ENCODE measurements at regions not wholly inside any gene's neighbourhood (a gene's known extent, or its start where the extent isn't known, plus 50 kb on each side); places are given as distances from the start of the nearest gene placed in this dataset.

DNA sequence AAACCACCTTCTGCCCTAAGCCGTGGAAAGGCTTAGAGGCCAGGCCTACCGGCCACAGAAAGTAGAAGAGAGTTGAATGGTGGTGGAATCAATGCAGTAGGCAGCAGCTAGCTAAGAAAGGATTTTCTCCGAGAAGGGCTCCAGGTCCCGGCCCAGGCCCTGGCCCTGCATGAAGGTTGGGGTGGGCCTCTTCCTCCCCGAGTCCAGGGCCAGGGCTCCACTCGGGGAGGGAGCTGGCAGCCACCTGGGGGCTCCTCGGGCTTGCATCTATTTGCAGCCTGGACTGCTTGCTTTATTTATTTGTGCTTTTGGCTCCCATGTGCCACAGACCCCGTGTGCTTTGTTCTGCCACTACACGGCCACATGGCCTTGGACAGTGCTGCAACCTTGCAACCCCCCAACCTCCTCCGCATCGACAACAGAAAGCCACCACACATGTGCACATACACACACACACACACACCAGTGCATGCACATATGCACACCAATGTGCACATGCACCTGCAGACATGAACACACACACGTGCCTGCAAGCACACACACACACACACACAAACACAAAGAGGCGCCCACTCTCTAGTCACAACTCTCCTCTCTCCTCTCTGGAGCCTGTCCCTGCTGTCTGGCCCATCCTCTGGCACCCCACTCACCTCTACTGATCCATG, 96.4 kb upstream of the TNRC6C start:
- DNase-seq (ENCODE audit: low read depth, low spot score), result no peak

DNA sequence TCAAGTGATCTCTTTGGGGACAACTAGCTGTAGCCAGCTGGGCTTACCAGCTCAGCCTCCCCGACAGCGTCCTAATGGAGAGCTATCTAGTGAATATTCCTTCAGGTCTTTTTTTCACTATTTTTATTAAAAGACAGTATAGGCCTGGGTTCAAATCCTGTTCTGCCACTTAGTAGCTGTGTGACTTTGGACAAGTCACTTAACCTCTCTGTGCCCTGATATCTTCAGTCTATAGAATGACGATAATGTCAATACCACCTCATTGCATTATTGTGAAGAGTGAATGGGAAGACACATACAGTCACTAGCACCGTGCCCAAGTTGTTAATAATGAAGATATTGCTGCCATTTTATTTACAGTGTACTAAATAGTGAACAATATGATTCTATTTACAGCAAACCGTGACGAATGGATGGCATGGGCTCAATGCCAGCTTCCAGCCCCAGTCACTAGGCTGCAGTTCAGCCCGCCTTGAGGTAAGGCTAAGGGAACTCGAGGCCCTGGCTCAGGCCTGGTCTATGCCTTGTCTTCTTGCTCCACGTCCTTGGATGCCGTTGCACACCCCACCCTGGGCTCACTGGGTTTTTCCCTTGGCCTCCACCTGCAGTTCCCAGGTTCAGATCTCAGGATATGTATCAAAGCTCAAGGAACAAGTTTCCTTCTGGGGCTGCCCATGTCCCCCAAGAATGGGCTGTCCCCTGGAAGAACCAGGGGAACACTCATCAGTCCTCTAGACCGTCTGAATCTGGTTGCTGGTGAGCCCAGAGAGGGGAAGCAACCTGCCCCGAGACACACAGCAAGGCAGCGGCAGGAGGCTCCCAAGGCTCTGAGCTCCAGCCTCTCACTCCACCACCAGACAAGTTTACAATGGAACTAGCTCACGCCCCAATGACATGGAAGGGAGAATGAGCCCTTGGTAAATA, 95.4 kb upstream of the TNRC6C start:
- DNase-seq (ENCODE audit: low read depth, low spot score), result no peak

DNA sequence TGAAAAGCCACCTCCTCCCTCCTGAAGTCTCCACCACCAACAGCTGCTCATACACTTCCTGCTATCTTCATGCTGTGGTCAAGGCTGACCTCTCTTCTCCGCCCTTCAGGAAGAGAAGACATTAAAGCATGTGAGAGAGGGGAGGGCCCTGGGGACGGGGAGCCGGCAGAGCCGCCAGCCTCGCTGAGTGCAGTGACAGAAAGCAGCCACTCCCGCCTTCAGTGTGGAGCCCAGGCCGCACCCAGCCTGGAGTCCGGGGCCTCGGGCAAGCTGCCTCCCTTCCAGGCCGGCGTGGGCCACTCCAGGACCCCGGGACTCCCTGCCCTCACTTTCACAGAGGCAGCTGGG, 94.7 kb upstream of the TNRC6C start:
- peak; percentile 50 for DNase-seq (ENCODE audit: low read depth, low spot score)

DNA sequence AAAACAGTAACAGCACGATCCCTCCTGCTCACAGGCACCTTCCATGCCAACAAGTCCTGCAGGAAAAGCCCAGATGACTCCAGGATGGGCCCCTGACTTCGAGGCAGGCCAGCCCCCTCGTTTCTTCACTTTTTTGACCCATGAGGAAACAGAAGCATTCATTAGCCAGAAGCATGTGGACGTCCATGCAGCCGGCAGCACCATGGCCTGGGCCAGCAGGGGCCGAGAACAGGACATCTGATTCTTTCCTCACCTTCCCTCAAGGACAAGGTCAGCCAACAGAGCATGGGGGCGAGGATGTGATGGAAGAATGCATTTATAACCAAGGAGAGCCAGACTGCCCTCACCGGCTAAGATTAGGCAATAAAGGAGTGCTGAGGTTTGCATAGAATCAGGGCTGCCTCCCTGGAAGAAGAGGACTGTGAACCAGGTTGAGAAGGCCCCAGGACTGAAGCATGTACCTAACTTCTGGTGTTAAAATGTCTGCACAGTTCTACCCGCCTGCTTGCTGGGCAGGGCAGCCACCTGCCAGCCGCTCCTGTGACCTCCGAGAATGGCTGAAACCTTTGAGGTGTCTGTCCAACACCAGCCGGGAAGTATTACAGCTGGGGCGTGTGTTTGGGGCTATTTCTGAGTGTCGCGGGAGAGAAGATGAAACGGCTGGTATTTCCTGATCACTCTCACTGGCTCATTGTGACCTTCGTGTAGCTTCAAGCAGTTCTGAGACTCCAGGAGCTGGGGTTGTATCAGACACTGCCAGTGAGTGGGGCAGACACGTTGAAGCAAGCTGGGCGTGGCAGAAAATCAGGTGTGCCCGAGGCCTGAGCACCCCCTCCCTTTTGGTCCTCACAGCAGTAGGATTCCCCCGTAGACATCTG, 94.0 kb upstream of the TNRC6C start:
- DNase-seq (ENCODE audit: low read depth, low spot score), result no peak

DNA sequence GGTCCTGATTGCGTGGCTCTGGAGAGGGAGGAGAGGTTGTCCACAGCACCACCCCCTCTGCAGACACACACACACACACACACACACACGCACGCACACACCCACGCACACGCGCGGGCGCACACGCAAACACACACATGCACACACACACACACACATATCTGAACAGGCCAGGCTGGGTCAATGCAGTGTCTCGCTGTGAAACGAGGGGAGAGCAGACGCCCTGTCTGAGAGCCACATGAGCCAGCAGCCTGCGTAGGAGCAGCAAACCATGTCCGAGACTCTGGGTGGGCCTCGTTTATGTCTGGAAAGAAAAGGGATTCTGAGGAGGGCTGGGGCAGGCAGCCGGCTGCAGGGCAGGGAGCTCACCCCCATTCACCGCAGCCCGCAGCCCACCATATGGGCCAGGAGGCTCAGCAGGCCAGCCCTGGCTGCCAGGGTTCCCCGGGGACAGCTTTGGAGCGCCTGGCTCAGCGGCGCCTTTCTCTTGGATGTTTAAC, 93.3 kb upstream of the TNRC6C start:
- no peak for DNase-seq (ENCODE audit: low read depth, low spot score)

DNA sequence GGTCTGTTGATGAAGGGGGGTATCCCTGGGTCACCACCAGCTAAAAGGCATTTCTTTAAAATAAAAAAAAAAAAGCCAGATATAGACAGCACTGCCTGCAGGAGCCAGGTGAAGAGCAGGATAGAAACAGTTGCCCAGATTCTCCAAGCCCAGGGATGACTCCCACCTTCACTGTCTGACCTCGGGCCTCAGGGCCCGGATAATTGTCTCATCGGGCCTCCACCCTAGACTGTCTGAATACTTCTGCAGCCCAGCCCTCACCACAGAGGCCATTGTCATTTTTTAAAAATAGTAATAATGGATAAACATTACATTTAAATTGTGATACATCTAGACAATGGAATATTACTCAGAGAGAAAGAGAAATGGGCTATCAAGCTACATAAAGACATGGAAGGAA, 92.8 kb upstream of the TNRC6C start:
- no peak for DNase-seq (ENCODE audit: low read depth, low spot score)

DNA sequence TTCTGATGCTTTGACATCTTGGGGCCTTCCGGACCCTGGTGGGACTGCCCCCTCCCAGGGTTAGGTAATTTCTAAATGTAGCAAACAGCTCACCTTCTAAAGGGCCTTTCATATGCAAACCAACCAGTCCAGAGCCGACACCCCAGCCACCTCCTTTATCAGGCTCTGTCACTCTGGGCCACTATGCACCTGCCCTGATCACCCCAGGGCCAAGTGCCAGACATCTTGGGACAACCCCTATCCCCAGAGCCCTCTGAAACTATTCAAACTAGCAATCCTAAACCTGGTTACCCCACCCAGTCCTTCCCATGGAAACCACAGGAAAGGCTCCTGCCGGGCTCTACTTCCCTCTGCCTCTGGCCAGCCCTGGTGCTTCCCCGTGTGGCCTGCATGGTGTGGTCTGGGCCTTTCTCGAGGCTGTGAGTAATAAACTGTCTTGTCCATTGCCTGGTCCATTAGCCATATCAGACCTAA, 91.2 kb upstream of the TNRC6C start:
- peak; percentile 66 for DNase-seq (ENCODE audit: low read depth, low spot score)

DNA sequence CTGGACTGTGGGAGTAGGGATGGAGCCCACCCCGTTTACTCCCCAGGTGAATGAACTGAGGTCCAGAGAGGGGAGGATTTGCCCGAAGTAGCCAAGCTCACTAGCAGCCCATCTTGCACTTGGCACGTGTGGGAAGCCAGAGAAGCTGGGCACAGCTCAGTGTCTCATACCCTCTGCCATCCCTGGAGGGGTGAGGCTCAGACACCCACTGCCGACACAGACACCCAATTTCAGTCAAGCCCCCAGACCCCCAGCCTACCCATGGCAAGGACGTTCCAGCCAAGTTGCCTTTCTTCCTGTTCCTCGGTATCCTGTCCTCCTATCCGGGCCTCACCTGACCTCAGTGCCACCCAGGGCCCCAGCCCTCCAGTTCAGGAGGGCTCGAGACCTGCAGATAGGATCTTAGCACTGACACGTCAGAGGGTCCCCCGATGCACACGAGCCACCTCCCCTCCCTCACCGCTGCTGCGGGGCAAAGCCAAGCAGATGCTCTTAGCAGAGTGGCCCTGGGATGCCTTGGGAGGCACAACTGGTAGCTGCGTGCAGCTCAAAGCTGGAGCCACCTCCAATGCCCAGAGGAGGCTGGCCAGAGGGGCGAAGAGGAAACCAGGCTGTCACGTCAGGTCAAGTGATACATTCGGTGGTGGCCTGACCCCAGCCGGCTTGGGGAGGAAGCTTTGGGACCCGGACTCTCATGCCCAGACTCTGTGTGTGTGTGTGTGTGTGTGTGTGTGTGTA, 90.4 kb upstream of the TNRC6C start:
- DNase-seq (ENCODE audit: low read depth, low spot score), result no peak

DNA sequence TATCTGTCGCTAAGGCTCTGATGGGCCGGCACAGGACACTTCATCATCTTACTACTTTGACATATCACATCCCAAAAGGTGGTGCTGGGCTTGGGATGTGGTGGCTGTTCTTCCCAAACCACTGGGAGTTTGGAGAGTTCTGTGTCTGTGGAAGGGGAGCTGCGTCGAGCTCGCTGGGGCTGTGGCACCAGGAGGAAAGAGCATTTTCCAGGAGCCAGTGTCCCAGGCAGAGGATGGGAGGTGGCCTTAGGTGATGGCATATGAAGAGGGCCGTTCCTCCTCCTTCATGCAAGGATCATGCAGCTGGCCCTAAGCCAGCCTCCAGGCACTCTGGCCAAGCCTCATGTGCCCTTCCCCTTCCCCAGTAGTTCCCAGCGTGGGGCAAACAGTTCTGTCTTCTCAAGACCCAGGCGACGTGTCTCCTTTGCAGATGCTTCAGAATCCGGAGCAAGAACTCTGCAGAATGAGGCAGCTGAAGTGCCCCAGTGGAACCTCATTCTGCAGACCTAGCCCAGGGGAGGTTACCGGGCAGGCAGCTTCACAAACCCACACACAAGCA, 89.4 kb upstream of the TNRC6C start:
- DNase-seq (ENCODE audit: low read depth, low spot score), result no peak

DNA sequence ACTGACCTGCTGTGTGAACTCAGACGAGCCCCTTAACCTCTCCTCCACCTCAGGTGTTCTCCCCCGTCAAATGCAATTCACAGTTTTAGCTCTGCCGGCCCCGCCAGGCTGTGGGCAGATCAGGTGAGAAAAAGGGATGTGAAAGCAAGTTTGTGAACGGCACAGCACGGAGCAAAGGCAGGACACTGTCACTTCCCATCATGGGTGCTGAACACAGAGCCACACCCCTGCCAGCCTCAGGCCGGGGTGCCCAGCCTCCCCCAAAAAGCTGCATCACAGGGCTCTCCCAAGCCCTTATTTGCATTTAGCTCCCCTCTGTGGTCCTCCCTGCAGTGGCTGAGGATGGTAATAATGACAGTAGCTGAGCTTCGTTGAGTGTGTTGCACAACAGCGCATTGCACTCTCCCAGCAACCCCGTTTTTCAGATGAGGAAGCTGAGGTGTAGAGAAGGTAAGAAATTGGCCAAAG, 88.8 kb upstream of the TNRC6C start:
- no peak for DNase-seq (ENCODE audit: low read depth, low spot score)

DNA sequence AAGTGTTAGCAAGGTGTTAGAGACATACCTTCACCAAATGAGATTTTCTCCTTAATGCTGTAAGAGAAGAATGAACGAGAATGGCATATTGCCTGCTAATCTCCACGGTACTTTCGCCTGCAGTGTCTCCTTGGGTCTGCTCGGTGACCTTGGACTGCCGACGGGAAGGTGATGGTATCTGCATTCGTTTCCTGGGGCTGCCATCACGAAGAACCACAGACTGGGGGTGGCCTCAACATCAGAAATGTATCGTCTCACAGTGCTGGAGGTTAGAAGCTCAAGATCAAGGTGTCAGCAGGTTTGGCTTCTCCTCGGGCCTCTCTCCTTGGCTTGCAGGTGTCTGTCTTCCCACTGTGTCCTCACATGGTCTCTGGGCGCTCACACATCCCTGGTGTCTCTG, 86.3 kb upstream of the TNRC6C start:
- DNase-seq (ENCODE audit: low read depth, low spot score), result no peak

DNA sequence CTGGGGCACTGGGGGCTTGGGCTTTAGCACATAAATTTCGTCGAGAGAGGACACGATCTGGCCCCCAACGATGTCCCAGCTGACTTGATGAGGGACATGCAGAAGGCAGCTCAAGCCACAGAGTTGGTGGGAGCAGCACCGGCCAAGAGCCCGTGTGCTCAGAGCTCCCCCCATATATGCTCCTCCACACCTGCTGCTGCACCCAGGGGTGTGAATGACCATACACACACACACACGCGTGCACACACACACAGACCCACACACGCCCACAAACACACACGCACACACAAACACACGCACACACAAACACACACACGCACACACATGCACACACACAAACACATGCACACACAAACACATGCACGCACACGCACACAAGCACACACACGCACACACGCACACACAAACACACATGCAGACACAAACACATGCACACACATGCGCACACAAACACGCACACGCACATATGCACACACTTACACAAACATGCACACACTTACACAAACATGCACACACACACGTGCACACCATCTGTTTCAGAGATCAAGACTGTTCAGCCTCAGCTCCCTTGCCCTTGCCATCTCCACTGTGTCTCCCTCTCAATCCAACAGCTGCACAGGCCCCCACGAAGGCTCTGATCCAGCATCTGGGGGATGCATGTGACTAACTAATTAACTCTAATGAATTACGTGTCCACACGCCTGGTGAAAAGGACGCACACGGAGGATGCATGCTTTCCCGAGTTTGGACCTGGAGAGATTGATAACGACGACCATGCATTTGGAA, 85.6 kb upstream of the TNRC6C start:
- DNase-seq (ENCODE audit: low read depth, low spot score), result no peak

DNA sequence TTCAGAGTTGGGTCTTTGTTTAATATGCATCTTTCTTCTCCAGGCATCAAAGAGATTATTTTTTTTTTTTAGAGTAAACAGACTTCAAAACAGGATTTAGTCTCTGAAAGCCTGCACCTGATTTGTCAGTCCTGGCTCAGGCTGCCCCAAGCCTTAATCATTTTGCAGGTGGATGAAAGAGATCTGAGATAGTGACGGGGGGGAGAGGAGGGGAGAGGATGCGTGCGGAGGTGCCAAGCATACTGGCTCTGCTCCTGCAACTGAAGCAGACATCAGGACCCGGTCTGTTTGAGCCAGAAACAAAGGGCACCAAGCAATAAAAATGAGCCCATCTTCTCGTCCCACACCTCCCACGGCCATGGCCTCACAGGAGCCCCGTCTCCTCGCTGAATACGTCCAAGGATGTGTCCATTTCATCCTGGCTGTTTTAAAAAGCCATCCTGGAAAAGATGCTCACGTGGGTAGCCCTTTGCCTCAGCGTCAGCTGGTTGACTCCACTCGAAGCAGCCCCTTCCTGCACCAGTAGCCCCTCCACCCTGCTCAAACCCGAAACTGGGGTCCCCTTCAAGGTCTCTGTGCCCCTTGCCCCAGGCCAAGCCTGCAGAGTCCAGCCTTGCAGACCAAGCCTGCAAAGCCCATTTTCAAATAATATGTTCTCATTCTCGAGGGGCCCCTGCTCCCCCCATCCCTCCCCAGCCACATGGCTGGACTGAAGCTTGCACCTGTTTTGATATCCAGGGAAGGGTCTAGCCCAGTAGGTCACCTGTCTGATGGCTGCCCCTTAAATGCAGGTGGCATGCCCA, 84.8 kb upstream of the TNRC6C start:
- DNase-seq (ENCODE audit: low read depth, low spot score), result no peak

DNA sequence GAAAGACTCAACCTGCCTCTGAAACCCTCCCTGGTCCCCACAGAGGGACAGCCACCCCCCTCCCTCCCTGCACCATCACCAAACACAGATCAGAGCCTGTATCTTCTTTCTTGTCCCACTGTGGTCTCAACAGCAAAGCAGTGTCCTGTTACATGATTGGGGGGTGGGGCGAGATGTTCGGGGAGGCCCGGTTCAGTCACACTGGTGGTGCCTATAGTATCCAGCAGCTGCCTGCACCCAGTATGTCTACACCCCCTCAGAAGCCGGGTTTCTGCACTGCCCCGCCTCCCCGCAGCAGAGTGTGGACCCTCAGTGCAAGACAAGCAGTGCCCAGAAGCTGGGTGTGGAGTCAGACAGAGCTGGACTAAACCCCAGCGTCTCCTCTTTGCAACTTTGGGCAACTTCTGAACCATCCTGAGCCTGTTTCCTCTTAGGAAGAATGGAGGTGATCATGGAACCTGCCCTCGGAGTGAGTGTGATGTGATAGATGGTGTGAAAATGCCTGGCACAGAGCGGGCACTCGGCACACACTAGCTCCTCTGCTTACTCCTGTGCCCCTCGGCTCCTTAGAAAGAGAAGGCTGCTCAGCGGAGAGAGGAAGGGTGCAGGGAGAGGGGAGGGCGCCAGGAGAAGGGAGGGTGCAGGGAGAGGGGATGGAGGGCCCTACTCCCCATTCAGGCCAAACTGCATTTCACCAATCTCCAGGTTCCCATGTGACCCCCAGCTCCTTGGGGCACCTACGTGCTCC, 84.0 kb upstream of the TNRC6C start:
- no peak for DNase-seq (ENCODE audit: low read depth, low spot score)

DNA sequence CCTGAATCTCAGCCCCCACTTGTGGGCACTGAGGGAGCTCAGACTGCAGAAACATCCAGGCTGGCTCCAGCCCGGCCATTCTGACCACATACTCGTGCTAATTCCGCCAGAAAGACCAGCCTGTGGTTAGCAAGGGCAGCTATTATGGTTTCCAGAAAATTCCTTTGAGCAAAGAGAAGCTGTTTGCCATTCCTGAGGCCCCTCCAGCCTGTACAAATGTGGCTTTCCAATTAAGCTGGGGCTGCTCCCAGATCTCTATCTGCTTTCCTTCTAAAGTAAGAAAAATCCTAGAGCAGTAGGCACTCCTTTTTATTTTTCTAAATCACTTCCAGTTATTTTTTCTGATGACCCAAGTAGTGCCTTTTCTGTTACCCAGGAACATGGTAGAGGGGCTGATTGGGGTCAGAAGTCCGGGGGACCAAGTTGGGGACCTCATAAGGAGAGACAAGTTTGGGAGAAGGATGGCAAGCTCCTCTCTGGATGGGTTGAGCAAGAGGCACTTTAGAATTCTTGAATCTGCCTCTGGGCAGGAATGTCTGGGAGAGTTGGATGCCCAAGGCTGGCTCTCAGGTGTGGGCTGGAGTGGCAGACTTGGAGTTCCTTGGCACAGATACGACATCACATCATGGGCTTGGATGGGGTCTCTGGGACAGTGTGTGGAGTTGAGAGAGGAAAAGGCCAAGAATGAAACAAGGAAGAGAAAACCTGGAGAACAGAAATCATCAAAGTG, 83.3 kb upstream of the TNRC6C start:
- DNase-seq (ENCODE audit: low read depth, low spot score), result no peak

DNA sequence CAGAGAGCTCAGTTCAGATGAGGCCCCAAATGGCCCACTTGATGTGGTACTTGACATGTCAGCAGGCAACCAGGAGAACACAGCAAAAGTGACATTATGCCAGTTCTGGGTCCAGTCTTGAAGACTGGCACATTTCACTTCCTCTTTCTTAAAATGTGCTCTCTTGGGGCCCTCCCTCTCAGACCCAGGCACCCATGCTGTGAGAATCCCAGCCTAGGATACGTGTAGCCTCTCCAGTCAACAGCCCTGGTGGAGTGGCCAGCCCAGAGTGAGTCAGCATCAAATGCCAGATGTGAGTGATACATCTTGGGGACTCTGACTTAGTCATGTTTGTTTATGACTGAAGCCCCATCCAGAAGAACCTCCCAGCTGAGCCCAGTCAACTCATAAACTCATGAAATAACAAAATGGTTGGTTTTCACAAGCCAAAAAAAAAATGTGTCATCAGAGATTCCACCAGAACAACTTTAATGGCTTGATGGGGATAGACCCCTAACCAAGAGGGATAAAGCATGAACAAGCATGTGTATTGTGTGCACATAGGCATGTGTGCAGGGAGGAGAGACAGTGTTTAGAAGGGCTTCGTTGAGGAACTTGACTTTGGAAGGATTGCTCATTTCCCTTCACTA, 82.5 kb upstream of the TNRC6C start:
- no peak for DNase-seq (ENCODE audit: low read depth, low spot score)

DNA sequence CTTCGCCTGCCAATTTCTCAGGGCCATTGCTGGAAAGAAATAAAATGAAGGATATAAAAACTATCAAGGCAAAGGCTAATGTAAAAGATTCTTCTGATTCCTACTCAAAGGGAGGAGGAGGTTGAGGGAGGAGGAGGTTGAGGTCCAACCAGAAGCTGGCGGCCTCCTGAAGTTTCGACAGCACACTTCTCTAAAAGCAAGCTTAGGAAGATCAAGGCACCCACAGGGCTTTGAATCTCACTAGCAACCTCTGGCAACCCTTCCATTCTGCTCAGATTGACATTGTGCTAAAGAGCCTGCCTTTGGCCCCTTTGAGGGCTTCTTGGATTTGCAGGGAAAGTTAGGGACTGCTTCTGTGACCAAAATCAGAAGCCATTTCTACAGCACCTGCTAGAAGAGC, 81.5 kb upstream of the TNRC6C start:
- DNase-seq (ENCODE audit: low read depth, low spot score), result no peak

All from ELF-1 (cell line).